ENCODE measurements at regions not wholly inside any gene's neighbourhood (a gene's known extent, or its start where the extent isn't known, plus 50 kb on each side); places are given as distances from the start of the nearest gene placed in this dataset.

GRCh38 chr13:37944869-37945442 lies 75.4 kb upstream of the TRPC4 start:
- Histone ChIP-seq H3F3A (ENCODE audit: insufficient read depth) (no peaks in the 10 kb centered on the region), H3K9me3 (ENCODE audit: low read depth) (no peaks in the 10 kb centered on the region), H2AFZ (0 out of 2 replicates have a peak overlapping the region, but pooled peaks have one; percentile 29), H3K27me3 (replicated peaks; ENCODE audit: insufficient read depth) (no peaks in the 10 kb centered on the region), H3K9ac (no peak overlapping the region), H3K36me3 (ENCODE audit: low read depth) (no peaks in the 10 kb centered on the region), H3K79me2 (ENCODE audit: insufficient read depth) (no peaks in the 10 kb centered on the region), H3K4me2 (ENCODE audit: unreplicated experiment) (no peak overlapping the region), H3K27ac (no peak overlapping the region), H4K20me1 (ENCODE audit: insufficient read depth) (no peaks in the 10 kb centered on the region), H3K4me1 (ENCODE audit: insufficient read depth) (no peaks in the 10 kb centered on the region), H3K4me3 (no peak overlapping the region), H3K9me2 (ENCODE audit: insufficient read depth) (no peaks in the 10 kb centered on the region)
- in situ Hi-C loops (cut with MboI), result no loop called here
- DNase-seq, result peak; percentile 38
- 73% methylated on average over 8 of the region's 8 CpGs for WGBS, 2 experiments (ENCODE audit: low coverage in 1 of 2, low lambda C conversion rate in 2 of 2, missing lambda C conversion rate in 2 of 2)
- TF ChIP-seq EZH2 (IDR thresholded peaks at IDR 0.05; ENCODE audit: insufficient read depth, poor library complexity, severe bottlenecking) (no peak), EZH2phosphoT487 (IDR thresholded peaks at IDR 0.05; ENCODE audit: insufficient read depth, low read depth) (no peak)

DNA sequence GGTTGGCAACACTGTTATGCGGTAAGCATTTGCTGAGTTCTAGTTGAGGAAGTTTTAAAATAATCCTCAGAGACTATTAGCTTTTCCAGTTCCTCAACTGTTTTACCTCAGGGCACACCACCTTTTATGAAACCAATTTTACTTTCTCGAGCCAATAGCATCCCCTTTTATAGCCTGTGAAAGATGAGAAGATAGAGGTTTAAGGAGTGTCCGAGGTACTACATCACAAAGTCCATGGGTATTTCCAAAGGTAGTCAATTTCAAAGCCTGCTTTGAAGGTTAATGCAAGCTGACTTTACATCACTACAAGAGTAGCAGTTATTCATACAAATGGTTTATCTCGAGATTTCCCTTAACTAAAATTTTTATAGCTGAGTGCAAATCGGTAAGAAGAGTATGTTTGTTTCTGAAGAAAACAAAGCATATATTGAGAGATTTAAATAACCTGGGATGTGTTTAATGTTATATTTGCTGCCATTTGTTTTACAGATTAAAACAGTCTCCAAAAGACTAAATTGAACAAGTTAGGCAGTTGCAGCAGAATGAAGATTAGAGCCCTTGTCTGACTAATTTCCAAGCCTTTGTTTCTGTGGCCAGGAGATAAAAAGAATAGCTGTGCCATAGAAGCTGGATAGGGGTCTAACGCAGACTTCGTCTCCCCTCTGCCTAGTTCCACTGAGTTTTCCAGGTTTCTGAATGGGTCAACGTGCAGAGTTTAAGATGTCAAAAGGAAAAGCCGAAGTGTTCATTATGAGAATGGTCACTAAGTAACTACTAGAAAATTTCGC lies 74.7 kb upstream of the TRPC4 start:
- no peaks in the 10 kb centered on the region for H3K9me3 ChIP-seq (ENCODE audit: low read depth)
- DNase-seq, result no peak
- 0 out of 2 replicates have a peak overlapping the region, but pooled peaks have one; percentile 29 for H2AFZ ChIP-seq
- no peak for TF ChIP-seq EZH2phosphoT487 (IDR thresholded peaks at IDR 0.05; ENCODE audit: insufficient read depth, low read depth)
- no peak for TF ChIP-seq EZH2 (IDR thresholded peaks at IDR 0.05; ENCODE audit: insufficient read depth, poor library complexity, severe bottlenecking)
- no peaks in the 10 kb centered on the region for H3K79me2 ChIP-seq (ENCODE audit: insufficient read depth)
- H3K36me3 ChIP-seq (ENCODE audit: low read depth), result no peaks in the 10 kb centered on the region
- H3K27me3 ChIP-seq (replicated peaks; ENCODE audit: insufficient read depth), result no peaks in the 10 kb centered on the region
- H4K20me1 ChIP-seq (ENCODE audit: insufficient read depth), result no peaks in the 10 kb centered on the region
- H3K4me1 ChIP-seq (ENCODE audit: insufficient read depth), result no peaks in the 10 kb centered on the region
- WGBS, 2 experiments (ENCODE audit: low coverage in 1 of 2, low lambda C conversion rate in 2 of 2, missing lambda C conversion rate in 2 of 2), result 69 to 74% methylated on average over 10 of the region's 10 CpGs
- in situ Hi-C loops (cut with MboI), result no loop called here
- no peaks in the 10 kb centered on the region for H3K9me2 ChIP-seq (ENCODE audit: insufficient read depth)
- H3K4me3 ChIP-seq, result no peak overlapping the region
- no peak overlapping the region for H3K4me2 ChIP-seq (ENCODE audit: unreplicated experiment)
- no peak overlapping the region for H3K9ac ChIP-seq
- no peak overlapping the region for H3K27ac ChIP-seq
- H3F3A ChIP-seq (ENCODE audit: insufficient read depth), result no peaks in the 10 kb centered on the region

- no peak overlapping the region for H3K4me2 ChIP-seq (ENCODE audit: unreplicated experiment)
- no peaks in the 10 kb centered on the region for H3F3A ChIP-seq (ENCODE audit: insufficient read depth)
- H3K9me3 ChIP-seq (ENCODE audit: low read depth), result no peaks in the 10 kb centered on the region
- H2AFZ ChIP-seq, result no peak overlapping the region
- H3K9ac ChIP-seq, result no peak overlapping the region
- no peaks in the 10 kb centered on the region for H3K4me1 ChIP-seq (ENCODE audit: insufficient read depth)
- no peaks in the 10 kb centered on the region for H4K20me1 ChIP-seq (ENCODE audit: insufficient read depth)
- H3K9me2 ChIP-seq (ENCODE audit: insufficient read depth), result no peaks in the 10 kb centered on the region
- no peak overlapping the region for H3K27ac ChIP-seq
- H3K27me3 ChIP-seq (replicated peaks; ENCODE audit: insufficient read depth), result no peaks in the 10 kb centered on the region
- H3K4me3 ChIP-seq, result no peak overlapping the region
- H3K79me2 ChIP-seq (ENCODE audit: insufficient read depth), result no peaks in the 10 kb centered on the region
- no peaks in the 10 kb centered on the region for H3K36me3 ChIP-seq (ENCODE audit: low read depth)
- DNase-seq, result no peak
- in situ Hi-C loops (cut with MboI), result no loop called here
- TF ChIP-seq EZH2phosphoT487 (IDR thresholded peaks at IDR 0.05; ENCODE audit: insufficient read depth, low read depth) (no peak), EZH2 (IDR thresholded peaks at IDR 0.05; ENCODE audit: insufficient read depth, poor library complexity, severe bottlenecking) (no peak)
Observed at GRCh38 chr13:37942929-37943328, 73.4 kb upstream of the TRPC4 start.

DNA sequence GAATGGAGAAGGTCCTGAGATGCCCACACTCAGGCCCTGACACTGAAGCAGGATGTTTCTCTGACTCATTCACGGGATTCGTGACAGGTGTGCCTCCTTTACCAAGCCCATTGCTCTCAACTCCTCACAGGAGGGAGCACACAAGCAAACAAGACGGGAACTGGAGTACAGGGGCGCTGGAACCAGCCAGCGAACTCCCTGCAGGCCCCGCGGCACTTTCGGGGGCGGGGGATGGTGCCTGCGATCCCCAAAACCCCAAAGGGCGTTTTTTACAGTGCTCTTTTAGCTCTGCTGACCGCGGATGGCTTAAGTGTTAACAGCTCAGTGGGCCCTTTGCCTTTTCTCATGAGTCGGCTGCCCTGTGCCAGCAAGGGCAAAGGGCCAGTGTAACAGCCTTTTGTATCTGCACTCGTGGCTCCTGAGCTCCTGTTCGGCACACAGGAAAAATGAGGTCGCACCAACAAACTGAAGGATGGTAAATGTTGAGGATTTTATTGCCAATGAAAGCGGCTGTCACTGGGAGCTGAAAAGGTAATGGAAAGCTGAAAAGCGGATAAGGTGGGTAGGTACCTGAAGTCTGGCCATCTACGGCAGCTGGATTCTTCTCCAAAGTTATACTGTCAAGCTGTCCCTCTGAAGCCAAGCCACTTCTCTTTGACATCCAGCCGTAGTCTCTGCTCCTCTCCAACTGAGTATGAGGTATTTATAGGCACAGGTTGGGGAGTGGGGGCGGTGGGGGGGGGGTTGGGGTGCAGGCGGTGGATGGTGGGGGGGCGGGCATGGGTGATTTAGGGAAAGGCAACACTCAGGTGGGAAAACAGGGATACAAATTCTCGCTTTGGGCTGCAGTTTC lies 65.0 kb upstream of the TRPC4 start:
- Histone ChIP-seq H3K4me3 (no peak overlapping the region), H3K9me2 (ENCODE audit: insufficient read depth) (no peaks in the 10 kb centered on the region), H3K9me3 (ENCODE audit: low read depth) (no peaks in the 10 kb centered on the region), H2AFZ (no peak overlapping the region), H3K79me2 (ENCODE audit: insufficient read depth) (no peaks in the 10 kb centered on the region), H3K9ac (no peak overlapping the region), H3K4me1 (ENCODE audit: insufficient read depth) (no peaks in the 10 kb centered on the region), H3K4me2 (ENCODE audit: unreplicated experiment) (no peak overlapping the region), H3K27me3 (replicated peaks; ENCODE audit: insufficient read depth) (no peaks in the 10 kb centered on the region), H4K20me1 (ENCODE audit: insufficient read depth) (no peaks in the 10 kb centered on the region), H3K36me3 (ENCODE audit: low read depth) (no peaks in the 10 kb centered on the region), H3F3A (ENCODE audit: insufficient read depth) (no peaks in the 10 kb centered on the region), H3K27ac (no peak overlapping the region)
- TF ChIP-seq EZH2 (IDR thresholded peaks at IDR 0.05; ENCODE audit: insufficient read depth, poor library complexity, severe bottlenecking), result no peak
- TF ChIP-seq EZH2phosphoT487 (IDR thresholded peaks at IDR 0.05; ENCODE audit: insufficient read depth, low read depth), result no peak
- 51 to 53% methylated on average over 23 to 25 of the region's 25 CpGs for WGBS, 2 experiments (ENCODE audit: low coverage in 1 of 2, low lambda C conversion rate in 2 of 2, missing lambda C conversion rate in 2 of 2)
- in situ Hi-C loops (cut with MboI), result no loop called here
- no peak for DNase-seq

Measured in GM23248 (cell line).